Right lung (tissue), 2 donors: ENCODE measurements at regions not wholly inside any gene's neighbourhood (a gene's known extent, or its start where the extent isn't known, plus 50 kb on each side); places are given as distances from the start of the nearest gene placed in this dataset.

ENCODE experiments used
- DNase-seq, 2 donors: peaks; one replicate each; pipeline ENCODE4 v3.0.0-alpha.2; 2013

- no peak for DNase-seq
These were observed 184.5 kb upstream of the CRY1 start for GRCh38 chr12:107277855-107278254.

- DNase-seq: no peak
These were observed 189.3 kb upstream of the CRY1 start for GRCh38 chr12:107282628-107283027.

GRCh38 chr12:107283652-107284051 is 190.3 kb upstream of the CRY1 start:
- no peak for DNase-seq

GRCh38 chr12:107284692-107285091 is 191.3 kb upstream of the CRY1 start:
- no peak for DNase-seq

- no peak for DNase-seq
These were observed 194.4 kb upstream of the CRY1 start for GRCh38 chr12:107287436-107288413.

- no peak for DNase-seq
These were observed 195.2 kb upstream of the CRY1 start for GRCh38 chr12:107288414-107289127.

- no peak for DNase-seq
These were observed 197.7 kb upstream of the CRY1 start for GRCh38 chr12:107291018-107291417.

GRCh38 chr12:107296681-107297089 is 203.3 kb upstream of the CRY1 start:
- DNase-seq: no peak

- DNase-seq: no peak
These were observed 209.4 kb upstream of the CRY1 start for GRCh38 chr12:107302649-107303341.

GRCh38 chr12:107304588-107305532 is 211.5 kb upstream of the CRY1 start:
- DNase-seq: no peak

GRCh38 chr12:107306141-107306659 is 212.9 kb upstream of the CRY1 start:
- no peak for DNase-seq

GRCh38 chr12:107308310-107308709 is 215.0 kb upstream of the CRY1 start:
- DNase-seq: no peak

- no peak for DNase-seq
These were observed 215.7 kb upstream of the CRY1 start for GRCh38 chr12:107309020-107309419.

- no peak for DNase-seq
These were observed 217.3 kb upstream of the CRY1 start for GRCh38 chr12:107310621-107311020.

GRCh38 chr12:107311682-107312081 is 218.3 kb upstream of the CRY1 start:
- no peak for DNase-seq

GRCh38 chr12:107317751-107318555 is 224.6 kb upstream of the CRY1 start:
- DNase-seq: peak; percentile 74 to 76

- no peak for DNase-seq
These were observed 225.1 kb upstream of the CRY1 start for GRCh38 chr12:107318556-107318805.

GRCh38 chr12:107318806-107319532 is 225.6 kb upstream of the CRY1 start:
- peak in 1 of 2 donors; percentile 31 for DNase-seq

GRCh38 chr12:107319533-107320032 is 226.2 kb upstream of the CRY1 start:
- DNase-seq: no peak
